GM12872 (cell line): ENCODE measurements at regions not wholly inside any gene's neighbourhood (a gene's known extent, or its start where the extent isn't known, plus 50 kb on each side); places are given as distances from the start of the nearest gene placed in this dataset.

Source experiments
- CTCF ChIP-seq: IDR thresholded peaks from 3 replicates; pipeline ENCODE4 v1.5.1; 2011; ENCODE audit warnings: low read depth, mild to moderate bottlenecking, low read length, moderate library complexity; ENCODE audit not compliant: insufficient read depth

GRCh38 chr10:25745976-25746375 is 188.1 kb upstream of the MYO3A start:
- no peak for TF ChIP-seq CTCF

GRCh38 chr10:25747084-25747483 is 186.9 kb upstream of the MYO3A start:
- TF ChIP-seq CTCF = no peak

GRCh38 chr10:25748509-25748908 is 185.5 kb upstream of the MYO3A start:
- TF ChIP-seq CTCF = no peak

- TF ChIP-seq CTCF = no peak
Observed at GRCh38 chr10:25753776-25754175, 180.3 kb upstream of the MYO3A start.

GRCh38 chr10:25756784-25757183 is 177.2 kb upstream of the MYO3A start:
- no peak for TF ChIP-seq CTCF

- peak; percentile 59 for TF ChIP-seq CTCF
Observed at GRCh38 chr10:25758041-25758457, 176.0 kb upstream of the MYO3A start.

GRCh38 chr10:25758511-25758910 is 175.5 kb upstream of the MYO3A start:
- TF ChIP-seq CTCF = no peak

- TF ChIP-seq CTCF = no peak
Observed at GRCh38 chr10:25761937-25762336, 172.1 kb upstream of the MYO3A start.
